Activated CD4-positive, alpha-beta T cell treated with anti-CD3 and anti-CD28 coated beads, Interleukin-2, amount 50 U/mL, for 16 hours (primary cell): ENCODE measurements at regions not wholly inside any gene's neighbourhood (a gene's known extent, or its start where the extent isn't known, plus 50 kb on each side); places are given as distances from the start of the nearest gene placed in this dataset.
"Not testable (repeated sequence)": the region's sequence is repeated elsewhere in the genome, so short reads cannot be mapped to it uniquely, and the experiment has no call there.

ENCODE experiments used
- DNase-seq: peaks from one replicate; pipeline ENCODE4 v3.0.0-alpha.2; 2020

GRCh38 chr21:28391938-28392849, 600.5 kb downstream of the LTN1 start:
- DNase-seq = no peak

GRCh38 chr21:28387220-28387619, 605.5 kb downstream of the LTN1 start:
- DNase-seq = no peak

GRCh38 chr21:28385845-28386244, 606.8 kb downstream of the LTN1 start:
- DNase-seq = no peak

- DNase-seq = not testable (repeated sequence)
Observed at GRCh38 chr21:28381000-28381745, 611.5 kb downstream of the LTN1 start.

GRCh38 chr21:28380241-28380640, 612.4 kb downstream of the LTN1 start:
- DNase-seq = no peak

GRCh38 chr21:28378026-28378425, 614.7 kb downstream of the LTN1 start:
- DNase-seq = no peak

- DNase-seq = no peak
Observed at GRCh38 chr21:28375708-28376385, 616.8 kb downstream of the LTN1 start.

- DNase-seq = no peak
Observed at GRCh38 chr21:28374881-28375280, 617.8 kb downstream of the LTN1 start.

GRCh38 chr21:28371713-28372112, 621.0 kb downstream of the LTN1 start:
- DNase-seq = no peak

GRCh38 chr21:28359300-28359699, 633.4 kb downstream of the LTN1 start:
- DNase-seq = no peak

GRCh38 chr21:28358702-28359101, 634.0 kb downstream of the LTN1 start:
- no peak for DNase-seq

GRCh38 chr21:28358170-28358569, 634.5 kb downstream of the LTN1 start:
- DNase-seq = no peak

GRCh38 chr21:28357743-28358142, 634.9 kb downstream of the LTN1 start:
- no peak for DNase-seq

GRCh38 chr21:28356422-28356821, 636.3 kb downstream of the LTN1 start:
- no peak for DNase-seq

GRCh38 chr21:28345934-28346333, 646.7 kb downstream of the LTN1 start:
- DNase-seq = no peak

GRCh38 chr21:28344985-28345384, 647.7 kb downstream of the LTN1 start:
- no peak for DNase-seq

GRCh38 chr21:28342212-28342810, 650.4 kb downstream of the LTN1 start:
- no peak for DNase-seq

- no peak for DNase-seq
Observed at GRCh38 chr21:28339403-28339802, 653.3 kb downstream of the LTN1 start.

- no peak for DNase-seq
Observed at GRCh38 chr21:28338701-28339305, 653.9 kb downstream of the LTN1 start.

- no peak for DNase-seq
Observed at GRCh38 chr21:28337315-28337714, 655.4 kb downstream of the LTN1 start.

- DNase-seq = no peak
Observed at GRCh38 chr21:28336314-28336713, 656.4 kb downstream of the LTN1 start.

GRCh38 chr21:28334407-28334806, 658.3 kb downstream of the LTN1 start:
- no peak for DNase-seq
